Hematopoietic multipotent progenitor cell treated with erythropoietin and hydrocortisone succinate and interleukin-3 and kit ligand, for 6 days (in vitro differentiated cells): ENCODE measurements at regions not wholly inside any gene's neighbourhood (a gene's known extent, or its start where the extent isn't known, plus 50 kb on each side); places are given as distances from the start of the nearest gene placed in this dataset.
"Not testable (repeated sequence)": the region's sequence is repeated elsewhere in the genome, so short reads cannot be mapped to it uniquely, and the experiment has no call there.

Experiments
- DNase-seq: peaks from one replicate; pipeline ENCODE4 v3.0.0-alpha.2; 2015

DNA sequence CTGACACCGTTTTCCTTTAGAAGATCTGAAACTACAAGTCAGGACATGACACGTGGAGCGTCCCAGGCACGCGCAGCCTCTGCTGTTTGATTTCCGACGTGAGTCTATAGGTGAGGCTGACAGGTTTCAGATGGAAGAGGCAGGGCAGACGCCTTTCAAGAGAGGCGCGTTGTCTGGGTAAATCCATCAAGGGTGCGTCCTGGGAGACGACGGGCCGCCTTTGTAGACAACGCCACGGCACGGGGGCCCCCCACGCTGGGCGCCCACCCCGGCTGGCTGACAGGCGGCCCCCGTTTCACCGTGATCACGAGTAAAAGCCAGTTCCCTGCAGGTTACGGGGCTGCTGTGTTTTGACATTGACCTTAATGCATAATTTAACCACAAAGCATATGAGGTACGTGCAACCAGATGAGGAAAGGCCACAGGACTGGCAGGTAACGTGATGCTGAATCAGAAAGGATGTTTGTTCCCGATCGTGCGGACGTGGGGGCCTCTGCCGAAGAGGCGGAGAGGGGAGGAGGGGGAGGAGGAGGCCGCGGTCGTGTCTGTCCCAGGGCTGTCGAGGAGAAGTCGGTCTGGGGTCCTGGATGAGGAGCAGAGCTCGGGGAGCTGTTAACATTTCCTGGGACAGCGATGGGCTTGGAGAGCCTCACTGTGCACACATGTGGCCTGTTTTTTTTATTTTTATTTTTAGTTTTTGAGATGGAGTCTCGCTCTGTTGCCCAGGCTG is 51.1 kb upstream of the PPP2R3B start:
- DNase-seq, result no peak

DNA sequence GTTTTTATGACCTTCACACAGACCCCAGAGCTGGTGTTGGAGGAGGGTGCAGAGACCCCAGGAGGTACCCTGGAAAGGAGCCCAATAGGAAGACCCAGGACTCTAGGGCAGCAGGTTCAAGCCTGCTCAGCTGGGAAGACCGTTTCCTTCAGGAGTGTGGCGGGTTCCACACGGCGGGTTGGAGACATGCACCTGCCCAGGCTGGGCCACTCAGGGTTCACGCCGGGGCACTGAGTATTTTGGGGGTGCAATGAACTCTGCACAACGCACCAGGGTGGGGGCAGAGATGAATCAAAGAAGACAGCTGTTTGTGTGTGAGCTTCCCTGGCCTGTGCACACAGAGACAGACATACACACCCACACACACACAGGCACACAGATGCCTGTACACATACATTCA is 52.5 kb upstream of the PPP2R3B start:
- DNase-seq, result no peak

DNA sequence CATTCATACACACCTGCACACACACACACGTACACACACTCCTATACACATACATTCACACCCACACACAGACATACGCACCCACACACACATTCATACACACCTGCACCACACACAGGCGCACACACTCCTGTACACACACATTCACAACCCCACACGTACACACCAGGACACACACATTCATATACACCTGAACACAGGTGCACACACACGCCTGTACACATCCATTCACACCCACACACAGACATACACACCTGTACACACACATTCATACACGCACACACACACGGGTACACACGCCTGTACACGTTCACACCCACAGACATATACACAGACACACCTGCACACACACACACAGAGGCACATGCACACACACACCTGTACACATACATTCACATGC is 53.0 kb upstream of the PPP2R3B start:
- no peak for DNase-seq

DNA sequence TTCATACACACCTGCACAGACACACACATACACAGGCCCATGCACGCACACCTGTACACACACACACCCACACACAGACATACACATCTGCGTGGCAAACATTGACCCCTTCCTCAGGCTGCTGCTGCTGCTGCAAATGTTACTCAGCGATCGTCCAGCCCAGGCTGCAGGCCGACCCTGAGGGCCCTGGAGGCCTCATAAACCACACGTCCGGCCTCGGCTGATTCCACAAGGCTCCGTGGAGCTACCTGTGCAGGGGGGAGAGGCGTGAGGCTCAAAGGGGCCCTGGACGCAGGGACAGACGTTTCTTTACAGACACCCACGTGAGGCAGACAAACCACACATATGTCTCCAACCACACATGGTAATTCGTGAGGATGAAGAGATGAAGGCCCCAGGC is 53.9 kb upstream of the PPP2R3B start:
- DNase-seq, result no peak

DNA sequence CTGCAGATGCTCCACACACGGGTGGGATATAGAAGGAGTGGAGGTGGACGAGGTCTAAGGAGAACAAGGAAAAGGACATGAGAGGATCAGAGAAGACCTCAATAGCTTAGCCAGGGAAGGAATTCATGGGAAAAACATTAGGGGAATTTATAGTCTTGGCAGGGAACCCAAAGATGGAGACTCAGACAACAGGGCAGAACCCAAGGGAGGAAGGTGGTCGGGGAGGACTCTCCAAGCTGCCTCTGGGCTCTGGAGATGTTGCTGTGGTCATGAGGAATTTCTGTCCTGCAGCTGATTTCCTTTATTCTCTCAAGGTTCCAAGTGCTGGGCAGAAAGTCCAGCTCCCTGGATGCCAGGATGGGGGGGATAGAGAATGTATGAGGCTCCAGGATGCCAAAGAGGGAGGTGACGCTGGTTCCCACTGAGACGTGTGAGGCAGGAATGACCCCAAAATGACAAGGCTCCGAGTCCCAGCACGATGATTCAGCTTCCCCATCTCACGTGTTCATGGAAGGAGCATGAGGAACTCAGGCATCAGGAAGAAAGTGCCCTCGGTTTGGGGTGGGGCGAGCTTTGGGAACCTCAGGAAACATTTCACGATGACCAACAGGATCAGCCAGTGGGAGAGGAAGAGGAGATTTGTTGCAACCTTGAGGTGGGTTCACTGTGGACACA is 57.0 kb upstream of the PPP2R3B start:
- no peak for DNase-seq

DNA sequence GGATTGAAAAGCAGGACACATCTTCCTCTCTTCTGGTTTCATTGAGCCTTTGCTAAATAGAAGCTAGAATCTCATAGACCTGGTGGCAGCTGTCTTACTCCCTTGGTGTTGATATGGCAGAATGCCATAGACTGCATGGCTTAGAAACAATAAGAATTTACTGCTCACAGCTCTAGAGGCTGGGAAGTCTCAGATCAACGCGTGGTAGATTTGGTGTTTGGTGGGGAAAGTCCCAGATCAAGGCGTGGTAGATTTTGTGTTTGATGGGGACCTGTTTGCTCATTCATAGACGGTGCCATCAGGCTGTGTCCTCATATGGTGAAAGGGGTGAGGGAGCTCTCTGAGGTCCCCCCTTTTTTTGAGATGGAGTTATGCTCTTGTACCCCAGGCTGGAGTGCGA is 57.6 kb upstream of the PPP2R3B start:
- DNase-seq, result no peak

DNA sequence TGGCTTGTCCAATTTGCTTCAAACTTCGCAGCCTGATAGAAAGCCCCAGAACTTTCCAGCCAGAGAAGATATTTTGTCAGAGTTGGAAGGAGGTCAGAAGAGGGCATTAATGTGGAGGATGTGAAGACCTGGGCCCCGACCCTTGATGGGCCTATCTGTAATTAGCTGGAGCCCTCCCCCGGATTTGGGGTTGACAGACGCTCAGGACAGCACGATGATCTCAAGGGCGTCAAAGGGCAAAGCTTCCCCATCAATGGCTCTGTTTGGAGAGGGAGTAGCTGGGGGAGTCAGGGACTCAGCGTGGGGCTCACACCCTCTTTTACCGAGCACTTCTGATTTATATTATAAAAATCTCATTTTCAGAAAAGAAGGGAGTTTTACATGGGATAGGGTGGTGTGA is 59.0 kb upstream of the PPP2R3B start:
- DNase-seq, result no peak

DNA sequence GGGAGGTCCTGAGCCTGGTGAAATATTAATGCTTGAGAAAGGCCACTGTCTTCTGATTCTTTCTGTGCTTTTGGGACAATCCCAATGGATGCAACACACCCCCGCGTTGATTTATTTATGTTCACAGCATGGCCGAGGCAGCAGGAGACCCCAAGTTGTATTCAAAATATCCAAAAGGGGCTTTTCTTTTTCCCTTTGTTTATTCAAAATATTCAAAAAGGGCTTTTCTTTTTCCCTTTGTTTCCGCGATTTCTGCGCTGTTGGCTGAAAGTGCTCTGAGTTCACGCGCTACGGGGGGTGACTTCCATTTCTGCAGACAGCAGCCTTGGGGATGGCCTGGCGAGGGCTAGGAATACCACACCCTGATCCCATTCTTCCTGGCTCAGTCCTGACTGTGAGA is 59.5 kb upstream of the PPP2R3B start:
- no peak for DNase-seq

DNA sequence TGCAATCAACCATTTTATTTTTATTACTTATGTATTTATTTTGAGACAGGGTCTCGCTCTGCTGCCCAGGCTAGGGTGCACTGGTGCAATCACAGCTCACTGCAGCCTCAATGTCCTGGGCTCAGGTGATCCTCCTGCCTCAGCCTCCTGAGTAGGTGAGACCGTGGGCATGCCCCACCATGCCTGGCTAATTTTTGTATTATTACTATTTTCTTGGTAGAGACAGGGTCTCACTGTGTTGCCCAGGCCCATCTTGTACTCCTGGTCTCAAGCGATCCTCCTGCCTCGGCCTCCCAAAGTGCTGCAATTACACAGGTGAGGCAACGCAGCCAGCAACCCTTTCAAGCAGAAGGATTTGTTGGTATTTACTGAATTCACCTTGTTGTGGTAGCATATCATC is 60.3 kb upstream of the PPP2R3B start:
- DNase-seq, result no peak

DNA sequence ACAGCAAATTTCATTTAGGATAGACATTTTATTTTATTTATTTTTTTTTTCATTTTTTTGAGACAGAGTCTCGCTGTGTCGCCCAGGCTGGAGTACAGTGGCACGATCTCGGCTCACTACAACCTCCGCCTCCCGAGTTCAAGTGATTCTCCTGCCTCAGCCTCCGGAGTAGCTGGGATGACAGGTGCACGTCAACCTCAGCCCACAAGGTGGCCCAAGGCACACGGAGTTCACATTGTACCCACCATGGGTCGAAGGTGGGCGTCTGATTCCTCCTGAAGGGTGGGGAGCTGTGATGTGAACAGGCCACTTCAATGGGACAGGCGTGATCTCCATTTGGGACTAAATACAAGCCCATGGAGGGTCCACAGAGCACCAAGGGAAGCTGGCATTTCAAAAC is 65.0 kb upstream of the PPP2R3B start:
- not testable (repeated sequence) for DNase-seq

DNA sequence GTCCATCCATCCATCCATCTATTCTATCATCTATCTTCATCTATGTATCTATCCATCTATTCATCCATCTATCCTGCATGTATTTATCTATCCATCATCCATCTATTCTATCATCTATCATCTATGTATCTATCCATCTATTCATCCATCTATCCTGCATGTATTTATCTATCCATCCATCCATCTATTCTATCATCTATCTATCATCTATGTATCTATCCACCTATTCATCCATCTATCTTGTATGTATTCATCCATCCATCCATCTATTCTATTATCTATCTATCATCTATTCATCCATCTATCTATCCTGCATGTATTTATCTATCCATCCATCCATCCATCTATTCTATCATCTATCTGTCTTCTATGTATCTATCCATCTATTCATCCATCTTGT is 65.9 kb upstream of the PPP2R3B start:
- DNase-seq, result no peak

DNA sequence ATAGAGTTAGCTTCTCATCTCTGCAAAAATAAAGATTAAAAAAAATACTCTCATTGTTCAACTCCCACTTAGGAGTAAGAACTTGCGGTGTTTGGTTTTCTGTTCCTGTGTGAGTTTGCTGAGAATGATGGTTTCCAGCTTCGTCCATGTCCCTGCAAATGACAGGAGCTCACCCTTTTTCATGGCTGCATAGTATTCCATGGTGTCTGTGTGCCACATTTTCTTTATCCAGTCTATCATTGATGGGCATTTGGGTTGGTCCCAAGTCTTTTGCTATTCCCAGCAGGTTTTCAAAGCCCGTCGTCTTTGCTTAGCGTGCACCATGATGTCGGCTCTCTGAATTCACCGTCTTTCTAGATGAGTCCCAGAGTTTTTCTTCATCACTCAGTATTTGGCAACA is 67.8 kb upstream of the PPP2R3B start:
- not testable (repeated sequence) for DNase-seq

DNA sequence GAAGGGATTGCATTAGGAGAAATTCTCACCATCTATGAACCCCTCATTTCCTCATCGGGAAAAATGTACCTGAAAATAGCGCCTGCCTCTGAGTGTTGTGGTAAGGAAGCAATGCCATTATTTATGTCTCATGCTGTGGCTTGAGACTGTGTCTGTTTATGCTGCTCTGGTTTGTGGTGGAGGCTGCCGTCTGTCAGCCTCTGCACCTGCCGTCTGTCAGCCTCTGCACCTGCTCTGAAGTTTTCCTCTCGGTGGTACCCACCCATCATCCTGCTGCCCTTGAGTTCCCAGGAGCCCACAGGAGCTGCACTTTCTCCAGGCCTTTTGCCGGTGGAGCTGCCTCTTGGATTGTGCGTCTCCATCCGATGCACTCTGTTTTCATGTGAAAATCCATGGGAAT is 68.5 kb upstream of the PPP2R3B start:
- DNase-seq, result no peak

DNA sequence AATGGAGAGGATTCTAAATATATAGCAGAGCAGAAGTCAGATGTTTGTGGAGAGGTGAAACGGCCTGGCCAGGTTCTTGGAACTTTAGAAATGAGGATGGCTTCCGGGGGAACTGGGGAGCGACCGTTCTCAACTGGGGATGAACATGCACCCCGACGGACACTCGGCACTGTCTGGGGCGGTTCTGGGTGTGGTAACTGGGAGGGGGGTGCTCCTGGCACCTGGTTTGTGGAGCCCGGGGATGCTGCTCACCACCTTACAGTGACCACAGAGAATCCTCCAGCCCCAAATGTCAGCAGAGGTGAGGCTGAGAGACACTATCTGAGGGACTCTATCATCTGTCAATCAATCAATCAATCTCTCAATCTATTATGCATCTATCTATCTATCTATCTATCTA is 69.0 kb upstream of the PPP2R3B start:
- no peak for DNase-seq

DNA sequence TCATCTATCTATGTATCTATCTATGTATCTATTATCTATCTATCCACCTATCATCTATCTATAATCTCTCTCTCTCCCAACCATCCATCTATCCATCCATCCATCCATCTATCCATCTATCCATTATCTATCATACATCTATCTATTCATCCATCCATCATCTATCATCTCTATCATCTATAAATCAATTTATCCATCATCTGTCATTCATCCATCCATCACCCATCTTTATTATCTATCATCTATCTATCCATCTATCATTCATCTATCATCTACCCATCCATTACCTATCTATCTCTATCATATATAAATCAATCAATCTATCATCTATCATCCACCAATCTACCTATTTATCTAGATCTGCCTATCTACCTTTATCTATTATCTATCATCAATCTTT is 69.4 kb upstream of the PPP2R3B start:
- no peak for DNase-seq

DNA sequence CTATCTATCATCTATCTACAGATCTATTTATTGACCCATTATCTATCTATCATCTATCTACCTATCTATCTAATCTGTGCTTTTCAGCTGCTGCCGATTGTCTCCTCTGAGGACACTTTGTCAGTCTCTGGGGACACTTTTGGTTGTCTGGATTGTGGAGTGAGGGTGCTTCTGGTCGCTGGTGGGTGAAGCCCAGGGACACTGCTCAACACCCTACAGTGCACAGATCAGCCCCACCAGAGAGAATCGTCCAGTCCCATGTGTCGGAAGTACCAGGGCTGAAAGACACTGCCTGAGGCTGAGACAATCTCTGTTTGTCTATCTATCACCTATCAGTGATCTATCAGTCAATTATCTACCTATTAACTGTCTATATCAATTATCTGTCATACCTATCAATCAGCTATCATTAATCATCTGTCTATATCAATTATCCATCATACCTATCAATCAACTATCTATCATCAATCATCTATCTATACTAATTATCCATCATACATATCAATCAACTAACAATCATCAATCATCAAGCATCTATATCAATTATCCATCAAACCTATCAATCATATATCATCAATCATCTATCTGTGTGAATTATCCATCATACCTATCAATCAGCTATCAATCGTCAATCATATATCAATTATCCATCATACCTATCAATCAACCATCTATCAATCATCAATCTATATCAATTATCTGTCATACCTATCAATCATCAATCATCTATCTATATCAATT is 70.0 kb upstream of the PPP2R3B start:
- DNase-seq, result no peak

DNA sequence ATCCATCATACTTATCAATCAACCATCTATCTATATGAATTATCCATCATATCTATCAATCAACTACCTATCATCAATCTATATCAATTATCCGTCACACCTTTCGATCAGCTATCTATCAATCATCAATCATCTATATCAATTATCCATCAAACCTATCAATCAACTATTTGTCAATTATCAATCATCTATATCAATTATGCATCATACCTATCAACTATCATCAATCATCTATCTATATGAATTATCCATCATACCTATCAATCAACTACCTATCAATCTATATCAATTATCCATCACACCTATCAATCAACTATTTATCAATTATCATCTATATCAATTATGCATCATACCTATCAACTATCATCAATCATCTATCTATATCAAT is 70.6 kb upstream of the PPP2R3B start:
- no peak for DNase-seq

DNA sequence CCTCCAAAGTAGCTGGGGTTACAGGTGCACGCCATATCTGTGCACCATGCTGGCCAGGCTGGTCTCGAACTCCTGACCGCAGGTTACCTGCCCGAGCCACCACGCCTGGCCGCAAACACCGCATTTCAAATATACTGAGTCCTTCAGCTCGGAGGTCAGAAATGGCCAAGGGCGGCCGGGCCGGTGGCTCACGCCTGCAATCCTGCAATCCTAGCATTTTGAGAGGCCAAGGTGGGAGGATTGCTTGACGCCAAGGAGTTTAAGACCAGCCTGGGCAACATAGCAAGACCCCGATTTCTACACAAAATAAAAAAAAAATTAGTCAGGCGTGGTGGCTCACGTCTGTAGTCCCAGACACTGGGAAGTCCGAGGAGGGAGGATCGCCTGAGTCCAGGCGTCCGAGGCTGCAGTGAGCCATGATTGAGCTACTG is 71.9 kb upstream of the PPP2R3B start:
- no peak for DNase-seq

DNA sequence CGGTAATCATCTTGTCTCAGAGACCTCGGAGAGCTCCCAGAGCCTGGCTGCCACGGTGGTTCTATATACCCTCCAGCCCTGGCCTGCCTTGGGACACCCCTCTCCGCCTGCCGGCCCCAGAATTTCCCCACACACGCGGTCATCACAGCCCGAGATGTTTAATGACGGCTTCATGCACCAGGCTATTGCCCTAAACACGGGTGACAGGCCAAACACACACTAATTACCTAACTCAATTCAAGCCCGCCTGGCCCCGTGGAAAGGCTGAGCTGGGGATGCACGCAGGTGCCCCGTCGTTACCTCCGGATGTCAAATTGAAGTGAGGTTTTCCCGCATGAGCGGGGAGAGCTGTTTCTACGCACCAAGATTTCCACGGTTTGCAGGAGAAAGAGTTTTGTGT is 72.9 kb upstream of the PPP2R3B start:
- no peak for DNase-seq

DNA sequence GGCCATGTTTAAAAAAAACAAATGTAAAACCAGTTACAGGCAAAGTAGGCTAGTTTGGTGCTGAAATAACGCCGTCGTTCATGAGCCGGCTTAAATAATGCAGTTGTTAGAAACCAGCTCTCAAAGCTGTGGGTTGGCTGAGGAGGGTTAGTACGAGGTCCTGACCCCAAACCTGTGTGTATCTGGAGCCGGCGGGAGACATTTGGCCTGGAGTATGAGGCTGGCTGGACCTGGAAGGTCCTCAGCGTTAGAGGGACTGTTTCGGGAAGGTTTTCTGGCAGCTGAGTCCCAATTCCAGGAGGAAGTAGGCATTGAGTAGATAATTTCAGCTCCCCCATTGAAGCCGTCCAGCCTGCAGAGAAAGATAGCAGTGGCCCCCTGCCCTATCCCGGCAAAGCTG is 73.4 kb upstream of the PPP2R3B start:
- DNase-seq, result no peak

DNA sequence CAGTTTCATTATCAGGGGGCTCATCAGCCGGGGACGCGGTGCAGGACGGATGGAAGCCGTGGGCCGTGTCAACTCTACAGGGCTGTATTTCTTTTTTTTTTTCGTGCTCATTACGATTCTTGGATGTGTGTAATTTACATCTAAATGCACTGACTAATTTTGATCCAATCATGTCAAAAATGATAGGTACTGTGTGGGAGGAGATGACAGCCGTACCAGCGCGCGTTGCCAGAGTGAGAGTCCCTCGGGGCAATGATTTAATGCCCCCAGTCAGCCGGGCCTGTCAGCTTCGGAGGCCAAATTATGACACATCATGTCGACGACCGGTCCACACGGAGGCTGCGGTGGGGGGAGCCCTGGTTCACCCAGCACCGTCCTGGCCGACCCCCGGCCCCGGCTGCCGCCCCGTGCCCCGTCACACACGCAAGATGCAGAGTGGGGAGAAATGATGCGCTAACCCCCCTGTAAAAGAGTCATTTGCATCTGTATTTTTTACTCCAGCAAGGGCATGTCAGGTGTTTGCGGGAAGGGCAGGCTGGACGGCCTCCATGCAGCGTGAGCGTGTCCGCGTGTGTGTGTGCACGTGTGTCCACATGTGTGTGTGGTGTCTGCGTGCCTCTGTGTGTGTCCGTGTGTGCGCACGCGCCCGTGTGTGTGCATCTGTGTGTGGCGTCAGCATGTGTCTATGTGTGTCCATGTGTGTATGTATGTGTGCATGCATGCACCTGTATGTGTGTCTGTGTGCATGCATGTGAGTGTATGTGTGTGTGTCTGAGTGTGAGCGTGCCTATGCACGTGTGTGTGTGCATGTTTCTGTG is 74.3 kb upstream of the PPP2R3B start:
- DNase-seq, result no peak

DNA sequence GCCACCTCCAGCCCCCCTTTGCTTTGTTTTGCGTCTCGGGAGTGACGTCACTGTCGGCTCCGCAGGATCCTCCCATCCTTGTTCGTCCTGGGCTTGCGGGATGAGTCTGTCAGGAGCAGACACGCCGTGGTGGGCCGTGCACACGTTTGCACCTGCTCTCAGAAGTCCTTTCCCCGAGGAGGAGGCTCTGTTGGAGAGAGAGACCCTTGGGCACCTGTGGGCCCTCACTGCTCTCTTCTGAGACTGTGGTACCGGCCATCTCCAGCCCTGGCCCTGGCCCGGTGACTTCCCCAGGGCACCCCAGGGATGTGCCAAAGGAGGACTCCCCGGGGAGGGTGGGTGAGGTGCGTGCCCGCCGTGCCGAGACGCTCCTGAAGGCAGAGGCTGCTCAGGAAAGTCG is 76.1 kb upstream of the PPP2R3B start:
- no peak for DNase-seq
